ENCODE measurements at regions not wholly inside any gene's neighbourhood (a gene's known extent, or its start where the extent isn't known, plus 50 kb on each side); places are given as distances from the start of the nearest gene placed in this dataset.
"Not testable (repeated sequence)": the region's sequence is repeated elsewhere in the genome, so short reads cannot be mapped to it uniquely, and the experiment has no call there.

DNA sequence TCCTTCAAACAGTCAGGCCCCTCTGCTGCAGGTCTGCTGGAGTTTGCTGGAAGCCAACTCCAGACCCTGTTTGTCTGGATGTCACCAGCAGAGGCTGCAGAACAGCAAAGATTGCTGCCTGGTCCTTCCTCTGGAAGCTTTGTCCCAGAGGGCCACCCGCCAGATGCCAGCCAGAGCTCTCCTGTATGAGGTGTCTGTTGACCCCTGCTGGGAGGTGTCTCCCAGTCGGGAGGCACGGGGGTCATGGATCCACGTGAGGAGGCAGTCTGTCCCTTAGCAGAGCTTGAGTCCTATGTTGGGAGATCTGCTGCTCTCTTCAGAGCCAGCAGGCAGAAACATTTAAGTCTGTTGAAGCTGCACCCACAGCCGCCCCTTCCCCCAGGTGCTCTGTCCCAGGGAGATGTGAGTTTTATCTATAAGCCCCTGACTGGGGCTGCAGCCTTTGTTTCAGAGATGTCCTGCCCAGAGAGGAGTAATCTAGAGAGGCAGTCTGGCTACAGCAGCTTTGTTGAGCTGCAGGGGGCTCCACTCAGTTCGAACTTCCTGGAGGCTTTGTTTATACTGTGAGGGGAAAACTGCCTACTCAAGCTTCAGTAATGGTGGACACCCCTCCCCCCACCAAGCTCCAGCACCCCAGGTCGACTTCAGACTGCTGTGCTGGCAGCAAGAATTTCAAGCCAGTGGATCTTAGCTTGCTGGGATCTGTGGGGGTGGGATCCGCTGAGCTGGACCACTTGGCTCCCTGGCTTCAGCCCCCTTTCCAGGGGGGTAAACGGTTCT, 72.1 kb downstream of the OGFRL1 start:
- CTCF ChIA-PET; H3K9ac ChIP-seq (ENCODE audit: low read length); BruUV-seq (replicated peaks); H3K79me2 ChIP-seq (ENCODE audit: insufficient read depth, low read length); RAD21 ChIA-PET (ENCODE audit: low non-redundant PET in 1 of 2, low total read pairs in 2 of 2, uncharacterized antibody in 2 of 2, unreplicated experiment in 2 of 2); H4K20me1 ChIP-seq (ENCODE audit: insufficient read depth); H3K4me3 ChIP-seq (replicated peaks in 1 of 2; ENCODE audit: low read depth in 1 of 2, low read length in 2 of 2); H3K27me3 ChIP-seq (ENCODE audit: insufficient read depth, low read length); H3K36me3 ChIP-seq (ENCODE audit: control insufficient read depth in 1 of 2, insufficient read depth in 2 of 2, low read length in 2 of 2); intact Hi-C loops (cut with micrococcal nuclease); H3K4me2 ChIP-seq (ENCODE audit: low read length); H2AFZ ChIP-seq (ENCODE audit: low read depth, low read length, poor library complexity, severe bottlenecking); ATAC-seq; H3K9me2 ChIP-seq (ENCODE audit: insufficient read depth); H3K4me1 ChIP-seq (ENCODE audit: control insufficient read depth in 1 of 2, insufficient read depth in 2 of 2, low read length in 2 of 2); H3K27ac ChIP-seq (ENCODE audit: low read depth, low read length); H3K9me3 ChIP-seq (ENCODE audit: control insufficient read depth in 1 of 2, insufficient read depth in 1 of 2, low read depth in 1 of 2, low read length in 2 of 2); DNase-seq (ENCODE audit: low read depth, low spot score); POLR2A ChIA-PET: not testable (repeated sequence)

DNA sequence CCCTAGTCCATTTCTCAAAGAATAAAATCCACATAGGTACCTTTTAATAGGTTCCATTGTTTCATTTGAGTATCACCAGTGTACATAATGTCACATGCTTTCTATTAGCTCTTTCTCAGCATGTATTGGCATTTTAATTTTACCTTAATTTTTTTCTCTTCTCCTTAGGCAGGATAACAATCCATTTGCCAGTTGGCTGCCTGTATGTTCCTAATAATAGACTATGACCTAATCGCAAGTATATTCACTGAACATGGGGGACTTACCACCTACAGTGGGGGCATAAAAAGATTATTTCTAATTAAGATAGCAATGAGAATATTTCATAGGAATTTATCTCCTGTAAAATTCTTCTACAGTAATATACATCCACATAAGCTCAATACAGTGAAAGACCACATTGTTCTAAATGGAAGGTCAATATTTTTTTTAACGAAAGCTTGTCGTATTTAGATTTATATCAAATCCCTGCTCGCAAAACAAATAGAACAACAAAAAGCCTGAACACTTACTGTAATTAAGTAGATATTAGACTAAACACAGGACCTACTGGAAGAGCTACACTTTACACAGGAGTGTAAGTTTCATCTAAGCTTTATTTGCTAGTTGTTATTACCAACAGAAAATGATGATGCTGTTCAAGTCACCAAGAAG, 76.4 kb downstream of the OGFRL1 start:
- ATAC-seq = no peak

More for the DNA sequence above, 76.4 kb downstream of the OGFRL1 start:
- no peaks in the 10 kb centered on the region for H4K20me1 ChIP-seq (ENCODE audit: insufficient read depth)
- H3K9ac ChIP-seq (ENCODE audit: low read length) = no peak overlapping the region
- H3K79me2 ChIP-seq (ENCODE audit: insufficient read depth, low read length) = no peaks in the 10 kb centered on the region
- no TSS peak for BruUV-seq (replicated peaks)
- TF ChIP-seq SIN3A (IDR thresholded peaks at IDR 0.05; ENCODE audit: low read depth) (no peak), YY1 (IDR thresholded peaks at IDR 0.05; ENCODE audit: extremely low read depth, insufficient replicate concordance, low read depth, low read length) (no peak), CEBPB (IDR thresholded peaks at IDR 0.05; ENCODE audit: low read depth) (no peak), CBX3 (IDR thresholded peaks at IDR 0.05; ENCODE audit: low read depth) (no peak), TCF7L2 (IDR thresholded peaks at IDR 0.05; ENCODE audit: borderline replicate concordance, extremely low read depth, insufficient read depth, insufficient read length) (no peak), FOSL1 (IDR thresholded peaks at IDR 0.05; ENCODE audit: low read depth) (no peak), POLR2A (IDR thresholded peaks at IDR 0.05; ENCODE audit: borderline replicate concordance, extremely low read depth, insufficient read depth, insufficient read length) (no peak)
- H3K4me1 ChIP-seq (ENCODE audit: control insufficient read depth in 1 of 2, insufficient read depth in 2 of 2, low read length in 2 of 2) = peaks cover 2 to 6% of the 10 kb centered on the region in 2 experiments; a peak in 1 of 4 replicates
- no peaks in the 10 kb centered on the region; the same call in 1 of the 2 replicates for H3K9me2 ChIP-seq (ENCODE audit: insufficient read depth)
- RAD21 ChIA-PET (ENCODE audit: low non-redundant PET in 1 of 2, low total read pairs in 2 of 2, uncharacterized antibody in 2 of 2, unreplicated experiment in 2 of 2) = no interaction called here
- intact Hi-C loops (cut with micrococcal nuclease) = no loop called here
- CTCF ChIA-PET = no interaction called here
- H3K4me3 ChIP-seq (replicated peaks in 1 of 2; ENCODE audit: low read depth in 1 of 2, low read length in 2 of 2) = no peak overlapping the region
- H3K27ac ChIP-seq (ENCODE audit: low read depth, low read length) = no peak overlapping the region
- no peak overlapping the region for H2AFZ ChIP-seq (ENCODE audit: low read depth, low read length, poor library complexity, severe bottlenecking)
- POLR2A ChIA-PET = no interaction called here
- no peaks in the 10 kb centered on the region for H3K36me3 ChIP-seq (ENCODE audit: control insufficient read depth in 1 of 2, insufficient read depth in 2 of 2, low read length in 2 of 2)
- no peak overlapping the region for H3K4me2 ChIP-seq (ENCODE audit: low read length)
- no peak for DNase-seq (ENCODE audit: low read depth, low spot score)
- H3K9me3 ChIP-seq (ENCODE audit: control insufficient read depth in 1 of 2, insufficient read depth in 1 of 2, low read depth in 1 of 2, low read length in 2 of 2) = no peaks in the 10 kb centered on the region
- H3K27me3 ChIP-seq (ENCODE audit: insufficient read depth, low read length) = no peaks in the 10 kb centered on the region

Measured in HCT116 (cell line).